Loucy (cell line): ENCODE measurements at regions not wholly inside any gene's neighbourhood (a gene's known extent, or its start where the extent isn't known, plus 50 kb on each side); places are given as distances from the start of the nearest gene placed in this dataset.
"Not testable (repeated sequence)": the region's sequence is repeated elsewhere in the genome, so short reads cannot be mapped to it uniquely, and the experiment has no call there.

Source experiments
- CTCF ChIP-seq: fragments of 200-600 bp; sonication (generic); conservative IDR thresholded peaks from 2 replicates; pipeline ENCODE4 v1.5.1; 2014; ENCODE audit warnings: mild to moderate bottlenecking, antibody characterized with exemption, low read length
- EZH2phosphoT487 ChIP-seq: fragments of 200-600 bp; IDR thresholded peaks from 2 replicates; pipeline ENCODE4 v1.6.1; 2018; ENCODE audit warnings: antibody characterized with exemption, mild to moderate bottlenecking, moderate library complexity, borderline replicate concordance

DNA sequence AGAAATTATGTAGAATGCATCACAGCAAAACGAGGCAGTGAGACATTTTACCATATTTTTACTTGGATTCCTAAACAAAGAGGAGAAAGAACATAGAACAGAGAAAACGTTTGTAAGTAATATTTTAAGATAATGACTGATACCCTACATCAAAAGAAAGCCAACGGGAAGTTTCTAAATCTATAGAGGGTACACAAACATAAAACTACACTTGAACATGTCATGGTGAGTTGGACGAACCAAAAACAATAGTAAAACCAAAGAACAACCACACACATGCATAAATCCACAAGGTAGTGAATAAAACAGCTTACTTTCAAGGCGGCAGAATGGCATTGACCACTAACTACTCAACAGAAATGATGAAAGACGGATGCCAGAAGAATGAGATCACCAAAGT lies 209.7 kb upstream of the NOTCH2NLA start:
- not testable (repeated sequence) for TF ChIP-seq CTCF, EZH2phosphoT487
